ENCODE measurements at regions not wholly inside any gene's neighbourhood (a gene's known extent, or its start where the extent isn't known, plus 50 kb on each side); places are given as distances from the start of the nearest gene placed in this dataset.
"Not testable (repeated sequence)": the region's sequence is repeated elsewhere in the genome, so short reads cannot be mapped to it uniquely, and the experiment has no call there.

DNA sequence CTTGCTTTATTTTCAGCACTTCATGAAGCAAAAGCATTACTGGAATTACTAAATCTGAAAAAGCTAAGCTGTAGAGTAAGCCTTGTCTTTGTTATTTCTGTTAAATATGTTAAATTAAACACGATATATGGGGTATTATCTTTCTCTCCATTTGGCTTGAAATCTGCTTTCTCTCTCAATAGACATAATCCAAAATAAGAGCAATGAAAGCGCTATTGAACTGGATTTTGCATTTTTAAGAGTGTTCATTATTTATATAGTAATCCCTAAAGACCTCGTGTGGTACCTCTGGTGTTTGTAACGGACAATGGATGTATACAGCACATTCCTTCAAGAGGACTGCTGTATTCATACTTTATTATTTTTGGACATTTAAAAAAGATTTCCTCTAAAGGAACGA, 91.5 kb upstream of the KCNE2 start:
- DNase-seq (ENCODE audit: low spot score): no peak

DNA sequence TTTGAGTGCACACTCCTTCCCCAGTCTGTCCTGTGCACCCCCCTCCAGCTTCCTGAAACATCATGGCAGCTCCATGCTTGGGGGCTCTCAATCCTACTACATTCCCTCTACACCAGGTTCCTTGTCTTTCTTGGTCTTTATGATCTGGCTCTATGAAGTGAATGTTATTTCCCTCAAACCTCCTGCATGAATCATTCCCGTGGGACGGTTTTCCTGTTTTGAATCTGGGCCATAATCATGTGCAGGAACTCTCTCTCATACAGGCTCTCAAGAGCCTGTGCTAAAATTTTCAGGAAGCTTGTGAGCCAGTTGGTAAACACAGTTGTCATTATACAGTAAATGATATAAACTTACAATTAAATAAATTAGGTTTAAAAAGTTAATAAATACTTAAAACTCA, 89.8 kb upstream of the KCNE2 start:
- peak; percentile 41 for DNase-seq (ENCODE audit: low spot score)

DNA sequence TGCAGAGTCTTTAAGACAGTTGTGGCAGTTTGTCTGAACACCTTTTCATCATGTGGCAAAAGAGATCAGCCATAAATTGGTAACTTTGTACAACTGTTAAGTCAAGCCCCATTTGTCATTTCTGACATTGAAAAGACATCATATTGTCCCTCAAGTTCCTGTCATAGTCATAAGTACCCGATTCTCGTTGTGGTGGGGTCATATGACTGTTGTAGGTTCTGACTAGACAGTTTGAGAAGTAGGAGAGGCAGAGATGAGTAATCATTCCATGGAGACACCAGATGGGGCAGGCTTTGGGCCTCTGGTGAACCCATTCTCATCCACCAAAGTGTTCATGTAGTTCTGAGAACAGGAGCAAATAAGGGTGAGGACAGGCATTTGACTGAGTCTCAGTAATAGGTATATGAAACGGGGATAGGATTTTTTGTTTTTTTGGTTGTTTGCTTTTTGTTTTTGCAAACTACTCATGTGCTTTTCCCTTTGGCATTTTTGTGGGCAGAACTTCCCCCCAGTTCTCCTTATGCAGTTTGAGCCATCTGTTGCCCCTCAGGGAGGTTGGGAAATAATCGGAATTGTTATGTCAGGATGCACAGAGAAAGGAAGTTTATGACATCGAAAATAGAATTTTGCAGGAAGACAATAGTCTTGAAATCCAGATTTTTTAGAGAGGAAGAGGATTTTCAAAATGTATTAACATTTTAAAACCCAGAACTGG, 86.9 kb upstream of the KCNE2 start:
- no peak for DNase-seq (ENCODE audit: low spot score)

DNA sequence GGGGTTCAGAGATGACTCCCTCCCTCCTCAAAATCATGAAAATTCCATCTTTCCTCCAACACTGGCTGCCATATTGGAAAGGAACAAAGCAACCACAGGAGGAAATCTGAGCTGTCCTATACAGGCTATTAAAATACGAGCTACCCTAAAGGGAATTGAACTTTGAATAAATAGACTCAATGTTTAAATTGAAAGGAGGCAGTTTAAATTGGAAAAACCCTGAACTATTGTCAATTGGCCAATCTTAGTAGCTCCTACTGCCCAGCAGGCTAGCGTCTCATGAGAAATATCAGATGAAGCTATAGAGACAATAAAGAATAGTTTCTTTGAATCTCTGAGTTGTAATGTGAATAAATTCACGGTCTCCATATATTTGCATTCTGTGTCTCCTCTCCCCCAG, 85.4 kb upstream of the KCNE2 start:
- DNase-seq (ENCODE audit: low spot score): peak; percentile 60

DNA sequence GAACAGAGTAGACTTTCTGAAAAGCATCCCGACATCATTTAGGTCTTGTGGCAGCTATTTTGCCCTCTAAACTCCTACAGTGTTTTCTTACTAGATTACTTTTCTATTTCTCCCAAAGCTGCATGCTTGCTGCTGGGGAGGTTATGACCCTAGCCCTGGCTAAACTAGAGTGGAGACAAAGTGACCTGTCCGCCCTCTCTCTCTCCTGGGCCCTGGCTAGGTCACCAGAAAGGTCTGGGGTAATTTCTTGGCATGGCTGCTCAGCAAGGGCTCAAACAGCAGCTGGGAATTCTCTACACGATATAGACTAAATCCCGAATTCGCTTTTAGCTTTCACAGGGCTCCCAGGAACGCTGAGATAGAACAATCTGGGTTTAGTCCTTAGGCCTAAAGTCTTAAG, 84.5 kb upstream of the KCNE2 start:
- DNase-seq (ENCODE audit: low spot score): no peak

DNA sequence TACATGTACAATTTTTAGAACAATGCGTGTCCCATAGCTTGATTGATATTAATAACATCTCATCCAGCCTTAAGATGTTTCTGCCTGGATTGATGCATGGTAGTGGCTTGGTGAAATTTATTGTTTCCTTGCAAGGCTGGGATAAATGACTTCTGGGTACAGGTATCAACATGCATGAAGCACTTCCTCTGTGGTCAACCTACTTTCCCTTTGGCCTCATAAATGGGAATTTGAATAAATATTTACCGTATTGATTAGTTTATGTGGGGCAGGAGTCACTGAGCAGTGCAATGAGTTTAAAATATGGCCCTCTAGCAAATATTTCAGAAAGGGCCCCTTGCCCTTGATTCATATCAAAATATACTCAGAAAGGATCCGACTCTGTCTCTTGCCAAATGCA, 83.9 kb upstream of the KCNE2 start:
- no peak for DNase-seq (ENCODE audit: low spot score)

DNA sequence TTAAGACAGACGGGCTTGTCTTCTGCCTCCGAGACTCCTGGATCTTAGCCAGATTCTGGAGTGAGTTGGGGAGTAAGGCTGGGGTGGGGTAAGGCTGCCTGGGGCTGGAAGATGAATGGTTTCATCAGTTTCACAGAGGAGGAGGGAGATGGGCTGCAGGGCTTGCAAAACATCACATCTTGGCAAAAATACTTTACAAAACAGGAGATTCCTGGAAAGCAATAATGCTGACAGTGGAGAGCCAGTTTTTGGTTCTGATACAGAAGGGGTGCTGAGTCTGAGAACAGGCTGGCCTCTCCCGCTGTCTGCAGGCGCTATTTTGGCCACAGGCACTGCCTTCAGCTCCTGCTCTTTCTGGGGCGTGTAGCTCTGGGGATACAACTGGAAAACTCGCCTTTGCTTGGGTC, 83.4 kb upstream of the KCNE2 start:
- no peak for DNase-seq (ENCODE audit: low spot score)

DNA sequence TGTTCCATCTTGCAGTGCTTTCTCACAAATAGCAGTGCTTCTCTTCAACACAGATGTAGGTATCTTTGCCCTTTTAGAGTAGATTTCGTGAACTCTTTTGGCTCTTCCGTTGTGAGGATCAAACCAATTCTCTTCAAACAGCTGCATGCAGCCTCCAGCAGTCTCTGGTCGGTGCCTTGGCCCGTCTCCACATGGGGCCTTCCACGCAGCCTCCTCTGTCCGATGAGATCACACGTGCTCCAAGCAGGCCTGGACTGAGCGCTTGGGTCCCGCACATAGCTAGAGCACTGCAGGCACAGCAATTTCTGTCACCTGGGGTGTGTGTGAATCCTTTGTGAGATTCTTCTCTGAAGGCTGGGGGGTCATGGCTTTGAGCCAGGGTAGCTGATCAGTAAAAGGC, 82.8 kb upstream of the KCNE2 start:
- no peak for DNase-seq (ENCODE audit: low spot score)

DNA sequence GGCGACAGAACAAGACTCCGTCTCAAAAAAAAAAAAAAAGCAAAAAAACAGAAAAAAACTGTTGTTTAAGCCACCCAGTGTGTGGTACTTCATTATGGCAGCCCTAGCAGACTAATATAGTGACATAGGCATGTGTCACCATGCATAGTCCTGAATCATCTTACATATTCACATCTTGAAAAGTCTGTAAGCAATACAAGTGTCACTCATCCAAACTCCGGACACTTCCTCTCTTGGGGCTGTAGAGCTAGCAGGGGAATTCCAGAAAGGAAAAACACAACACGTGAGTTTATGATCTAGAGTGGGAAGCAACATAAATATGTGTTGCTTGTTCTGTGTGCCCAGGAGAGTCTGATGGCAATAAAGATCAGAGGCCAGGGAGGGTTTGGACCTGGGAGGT, 81.6 kb upstream of the KCNE2 start:
- no peak for DNase-seq (ENCODE audit: low spot score)

DNA sequence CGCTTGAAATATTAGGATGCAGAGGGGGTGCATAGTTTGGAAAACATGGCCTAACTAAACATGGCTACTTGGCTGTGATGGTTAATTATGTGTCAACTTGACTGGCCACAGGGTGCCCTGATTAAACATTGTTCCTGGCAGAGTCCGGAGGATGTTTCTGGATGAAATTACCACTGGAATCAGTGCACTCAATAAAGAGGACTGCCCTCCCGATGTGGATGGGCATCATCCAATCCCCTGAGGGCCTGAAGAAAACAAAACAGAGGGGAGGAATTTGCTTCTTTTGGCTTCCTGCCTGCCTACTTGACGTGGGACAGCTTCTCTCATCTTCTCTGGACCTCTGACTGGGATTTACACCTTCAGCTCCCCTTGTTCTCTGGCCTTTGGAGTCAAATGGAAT, 79.1 kb upstream of the KCNE2 start:
- no peak for DNase-seq (ENCODE audit: low spot score)

DNA sequence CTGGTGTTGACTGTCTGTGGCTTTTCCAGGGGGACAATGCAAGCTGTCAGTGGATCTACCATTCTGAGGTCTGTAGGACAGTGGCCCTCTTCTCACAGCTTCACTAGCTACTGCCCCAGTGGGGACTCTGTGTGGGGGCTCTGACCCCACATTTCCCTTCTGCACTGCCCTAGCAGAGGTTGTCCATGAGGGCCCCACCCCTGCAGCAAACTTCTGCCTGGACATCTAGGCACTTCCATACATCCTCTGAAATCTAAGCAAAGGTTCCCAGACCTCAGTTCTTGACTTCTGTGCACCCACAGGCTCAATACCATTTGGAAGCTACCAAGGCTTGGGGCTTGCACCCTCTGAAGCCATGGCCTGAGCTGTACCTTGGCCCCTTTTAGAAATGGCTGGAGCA, 75.8 kb upstream of the KCNE2 start:
- not testable (repeated sequence) for DNase-seq (ENCODE audit: low spot score)

DNA sequence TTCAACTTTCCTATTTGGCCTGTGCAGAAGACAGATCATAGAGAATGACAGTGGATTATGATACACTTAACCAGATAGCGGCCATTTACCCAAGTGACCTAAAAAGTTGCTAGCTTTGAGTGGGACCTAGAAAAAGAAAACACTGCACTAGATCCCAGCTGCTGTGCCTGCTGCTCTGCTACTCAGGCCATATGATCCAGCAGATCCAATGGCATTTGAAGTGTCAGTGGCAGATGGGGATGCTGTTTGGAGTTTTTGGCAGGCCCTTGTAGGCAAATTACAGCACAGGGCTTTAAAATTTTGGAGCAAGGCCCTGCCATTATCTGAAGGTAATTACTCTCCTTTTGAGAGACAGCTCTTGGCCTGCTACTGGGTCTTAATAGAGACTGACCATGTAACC, 74.0 kb upstream of the KCNE2 start:
- DNase-seq (ENCODE audit: low spot score): no peak

DNA sequence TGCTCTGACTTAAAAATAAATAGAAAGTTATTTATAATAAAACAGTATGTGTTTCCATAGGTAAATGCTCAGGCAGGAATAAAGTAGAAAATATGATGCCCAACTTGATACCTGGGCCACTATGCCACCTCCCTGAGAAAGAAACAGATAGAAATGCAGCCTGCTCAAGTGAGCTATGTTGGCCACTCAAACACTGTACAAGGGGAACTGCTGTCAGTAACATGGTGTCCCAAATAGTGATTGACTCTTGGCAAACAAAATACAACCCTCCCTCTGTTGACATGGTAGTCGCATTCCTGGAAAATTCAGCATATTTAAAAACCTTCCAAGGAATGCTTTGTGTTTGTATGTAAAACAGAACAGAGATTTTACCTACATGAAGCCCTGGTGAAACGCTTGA, 66.9 kb upstream of the KCNE2 start:
- no peak for DNase-seq (ENCODE audit: low spot score)

DNA sequence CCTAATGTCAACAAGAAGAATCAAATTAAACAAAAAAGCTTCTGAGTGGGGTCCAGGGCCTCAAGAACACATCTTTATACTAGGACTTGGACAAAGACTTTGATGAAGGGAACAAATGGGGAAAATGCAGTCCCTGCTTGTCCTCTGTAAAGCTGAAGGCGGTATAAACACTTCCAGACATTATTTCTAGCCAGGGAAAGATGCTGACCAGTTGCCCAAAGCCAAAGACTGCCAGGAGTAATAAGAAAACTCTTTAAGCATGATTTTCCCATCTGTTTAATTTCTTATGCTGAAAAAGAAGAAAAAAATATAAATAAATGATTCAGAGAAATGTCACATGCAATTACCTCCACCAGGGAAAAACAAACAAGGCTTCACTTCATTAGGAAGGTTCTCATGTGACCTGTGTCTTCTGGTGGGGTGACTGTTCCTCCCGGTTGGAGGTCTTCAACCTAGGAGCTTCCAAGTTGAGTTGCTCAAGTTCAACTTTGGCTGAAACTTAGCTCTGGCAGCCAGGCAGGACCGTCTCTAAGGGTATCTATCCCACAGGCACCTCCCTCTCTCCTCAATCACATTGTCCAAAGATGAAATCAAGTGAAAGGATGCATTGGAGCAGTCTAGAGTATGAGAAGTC, 65.2 kb upstream of the KCNE2 start:
- DNase-seq (ENCODE audit: low spot score): no peak

DNA sequence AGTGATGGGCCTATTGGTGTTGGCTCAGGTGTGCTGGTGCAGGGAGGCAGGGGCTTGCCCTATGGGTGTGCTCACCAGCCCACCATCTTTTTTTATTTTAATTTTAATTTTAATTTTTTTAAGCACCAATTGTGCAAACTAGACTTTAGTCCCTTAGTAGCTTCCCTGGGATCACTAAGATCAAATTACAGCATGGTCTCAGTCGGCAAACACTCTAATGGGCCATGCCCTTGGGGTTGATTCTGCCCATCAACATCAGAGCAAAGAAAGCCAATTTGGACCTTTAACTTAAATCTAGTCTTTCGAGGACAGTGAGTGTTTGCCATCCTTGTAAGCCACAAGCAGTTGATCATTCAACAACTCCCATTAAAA, 64.7 kb upstream of the KCNE2 start:
- DNase-seq (ENCODE audit: low spot score): no peak

DNA sequence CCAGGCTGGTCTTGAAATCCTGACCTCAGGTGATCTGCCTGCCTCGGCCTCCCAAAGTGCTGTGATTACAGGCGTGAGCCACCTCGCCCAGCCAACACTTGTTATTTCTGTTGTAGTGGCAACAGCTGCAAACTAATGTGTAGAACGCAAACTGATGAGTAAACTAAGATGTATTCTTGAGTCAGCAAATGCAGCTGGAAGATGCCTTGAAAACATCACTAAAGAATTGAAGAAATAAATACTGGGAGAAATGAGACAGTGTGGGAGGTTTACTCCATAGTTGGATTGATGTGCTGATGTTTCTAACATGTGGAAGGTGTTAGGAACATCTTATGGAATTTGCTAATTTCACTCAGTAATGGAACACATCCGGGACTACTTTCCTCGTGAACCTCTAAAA, 61.3 kb upstream of the KCNE2 start:
- no peak for DNase-seq (ENCODE audit: low spot score)

DNA sequence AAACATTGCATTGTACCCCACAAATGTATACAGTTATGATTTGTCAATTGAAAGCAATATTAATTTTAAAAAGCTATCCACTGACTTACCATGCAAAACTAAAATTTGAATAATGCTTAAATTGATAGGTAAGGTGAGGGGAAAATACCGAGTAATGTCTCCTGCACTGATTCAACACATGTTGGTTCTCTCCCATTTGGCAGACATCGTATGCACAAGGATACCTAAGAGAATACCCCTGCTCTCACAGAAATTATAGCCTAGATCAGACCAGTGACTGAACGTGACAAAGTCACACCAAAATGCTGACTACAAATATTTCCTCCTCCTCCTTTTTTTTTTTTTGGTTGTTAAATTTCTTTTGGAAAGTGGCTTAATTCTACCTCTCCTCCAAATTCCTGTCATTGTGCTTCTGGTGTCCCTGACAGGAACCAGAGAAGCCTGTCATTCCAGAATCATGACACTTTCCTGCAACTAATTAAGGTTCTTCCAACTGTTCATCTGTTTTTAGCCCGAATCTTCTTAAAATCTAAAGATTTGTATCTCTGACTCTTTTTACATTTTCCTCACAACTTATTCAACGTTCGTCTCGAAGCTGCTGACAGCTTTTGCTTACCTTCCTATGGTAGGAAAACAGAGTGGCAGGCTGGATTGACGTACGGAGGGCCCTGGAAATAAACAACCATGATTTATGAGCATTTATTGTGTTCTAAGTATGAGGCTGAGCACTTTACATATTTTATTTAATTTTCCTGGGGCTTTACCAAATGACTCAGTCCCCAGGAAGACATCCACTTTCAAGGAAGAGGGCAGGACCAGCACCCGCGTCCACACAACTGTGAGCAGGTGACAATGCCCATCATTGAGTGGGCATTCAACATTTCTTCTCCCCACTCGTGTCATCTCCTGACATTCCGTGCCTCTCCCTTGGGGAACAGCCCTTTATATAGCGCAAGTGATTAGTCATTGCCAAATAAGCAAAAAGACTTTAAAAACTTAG, 57.9 kb upstream of the KCNE2 start:
- no peak for DNase-seq (ENCODE audit: low spot score)

DNA sequence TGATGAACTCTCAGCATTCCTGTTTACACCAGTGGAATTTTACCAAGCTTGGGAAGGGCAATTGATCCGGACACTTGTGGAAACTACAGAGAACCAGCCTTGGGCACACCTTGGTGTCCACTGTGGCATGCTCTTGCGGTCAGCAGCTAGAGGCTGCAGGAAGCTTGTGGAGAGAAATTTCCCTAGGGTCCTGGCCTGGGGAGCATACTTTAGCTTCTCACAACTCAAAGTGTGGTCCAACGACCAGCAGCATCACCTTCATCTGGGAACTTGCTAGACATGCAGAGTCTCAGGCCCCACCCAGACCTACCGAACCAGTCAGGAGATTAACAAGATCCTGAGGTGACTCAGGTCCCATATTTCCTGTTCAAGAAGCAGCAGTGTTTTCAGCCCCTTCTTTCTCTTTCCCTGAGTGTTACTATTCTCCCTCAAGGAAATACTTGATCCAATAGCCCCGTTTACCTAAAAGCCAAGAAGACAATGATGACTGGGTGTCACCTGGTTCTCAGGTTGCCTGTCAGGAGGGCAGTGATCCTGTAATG, 55.7 kb upstream of the KCNE2 start:
- DNase-seq (ENCODE audit: low spot score): no peak

DNA sequence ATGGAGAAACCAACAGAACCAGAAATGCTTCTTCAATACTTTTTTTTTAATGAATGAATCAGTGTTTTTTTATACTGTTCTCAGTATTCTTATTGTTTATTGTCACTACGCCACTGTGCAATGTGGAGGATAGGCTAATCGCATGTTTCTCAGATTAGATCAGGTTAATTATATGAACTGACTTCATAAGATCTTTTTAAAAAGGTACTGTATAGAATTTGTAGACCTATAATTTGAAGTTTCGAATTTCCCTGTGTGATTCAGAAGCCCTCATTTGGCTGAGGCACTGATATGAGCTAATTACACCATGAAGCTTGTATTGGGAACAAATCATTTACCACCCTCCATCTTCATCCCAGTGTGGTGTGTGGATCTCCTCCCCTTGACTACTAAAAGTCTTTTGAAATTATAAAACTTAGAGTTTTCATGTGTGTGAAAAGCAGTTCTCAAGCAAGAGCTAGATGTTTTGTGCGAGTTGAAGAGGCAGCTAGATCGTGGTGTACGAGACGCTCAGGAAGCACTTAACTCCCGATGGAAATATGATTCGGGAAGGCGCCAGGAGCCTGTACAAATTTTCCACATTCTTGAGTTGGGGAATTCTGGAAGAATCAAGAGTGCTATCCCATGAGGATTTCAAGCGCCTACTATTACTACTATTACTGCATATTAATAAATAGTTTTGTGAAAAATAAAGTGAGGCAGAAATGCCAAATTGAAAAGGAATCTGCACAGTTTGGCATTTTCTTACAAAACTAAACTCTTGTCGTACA, 52.1 kb upstream of the KCNE2 start:
- no peak for DNase-seq (ENCODE audit: low spot score)

DNA sequence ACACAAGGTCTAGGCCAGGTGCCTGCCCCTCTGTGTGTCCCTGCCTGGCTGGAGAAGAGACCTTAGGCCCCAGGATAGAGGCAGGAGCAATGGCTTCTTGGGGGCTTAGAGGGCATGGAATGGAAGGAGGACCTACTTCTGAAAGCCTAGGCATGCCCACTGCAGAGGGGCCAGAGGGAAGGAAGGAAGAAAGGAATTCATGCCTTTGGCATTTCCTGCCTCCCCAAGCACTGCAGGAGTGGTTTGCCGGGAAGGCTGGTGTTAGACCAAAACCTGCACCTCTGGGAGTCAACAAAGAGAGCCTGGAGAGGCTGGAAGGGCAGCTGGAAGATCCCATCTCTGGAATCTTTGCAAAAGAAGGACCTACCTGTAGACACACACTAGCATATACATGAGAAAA, 50.7 kb upstream of the KCNE2 start:
- no peak for DNase-seq (ENCODE audit: low spot score)

All from COLO829 (cell line).